Panc1 (cell line): ENCODE measurements at regions not wholly inside any gene's neighbourhood (a gene's known extent, or its start where the extent isn't known, plus 50 kb on each side); places are given as distances from the start of the nearest gene placed in this dataset.

Experiments
- ATAC-seq: fragments of 200-7000 bp; cut with Tn5 transposase; 2 replicates; pipeline ENCODE4 v1.9.1; 2020; ENCODE audit warnings: mild to moderate bottlenecking, moderate library complexity
- BruUV-seq: library from RNA; stranded (reverse); fragments of 400-500 nt; replicated peaks from 2 replicates; lab custom pipeline; 2021; lab: Mats Ljungman, UMichigan
- CTCF ChIA-PET: fragments of 300-600 bp; sonication (Branson Sonifier 250); formaldehyde crosslinking; loops from one replicate; lab custom pipeline; 2022; ENCODE audit warnings: antibody characterized with exemption; lab: Charles Lee
- POLR2A ChIA-PET: fragments of 300-600 bp; sonication (Branson Sonifier 250); formaldehyde crosslinking; loops from one replicate; lab custom pipeline; 2022; ENCODE audit warnings: antibody characterized with exemption; lab: Charles Lee
- DNase-seq: peaks from one replicate; pipeline ENCODE4 v3.0.0-alpha.2; 2010; ENCODE audit warnings: low read depth, low spot score
- H3K27ac ChIP-seq: 2 replicates; pipeline ENCODE4 v1.5.1; 2011; ENCODE audit warnings: mild to moderate bottlenecking, low read length, inconsistent platforms
- H3K27me3 ChIP-seq: fragments of 200-500 bp; sonication (Bioruptor generic); 2 replicates; pipeline ENCODE4 v1.6.0; 2014; ENCODE audit warnings: low read length, inconsistent platforms; ENCODE audit not compliant: control insufficient read depth, insufficient read depth
- H3K36me3 ChIP-seq: fragments of 200-500 bp; sonication (Bioruptor generic); 2 replicates; pipeline ENCODE4 v1.5.1; 2014; ENCODE audit warnings: inconsistent platforms, mild to moderate bottlenecking, low read length, moderate library complexity; ENCODE audit not compliant: control insufficient read depth, insufficient read depth
- H3K4me1 ChIP-seq: 2 replicates; pipeline ENCODE4 v1.5.1; 2011; ENCODE audit warnings: inconsistent platforms, mild to moderate bottlenecking, low read length, moderate library complexity; ENCODE audit not compliant: control insufficient read depth, insufficient read depth
- H3K4me3 ChIP-seq, 2 experiments: 2 replicates each; pipeline ENCODE4 v1.5.1; 2011 to 2012; ENCODE audit warnings: low read depth in 2 of 2, low read length in 2 of 2, mild to moderate bottlenecking in 2 of 2, inconsistent platforms in 1 of 2, moderate library complexity in 1 of 2
- H3K9me3 ChIP-seq: fragments of 200-500 bp; sonication (Bioruptor generic); 2 replicates; pipeline ENCODE4 v1.5.1; 2014; ENCODE audit warnings: low read depth, mild to moderate bottlenecking, inconsistent platforms, low read length, moderate library complexity; ENCODE audit not compliant: control insufficient read depth, insufficient read depth
- POLR2AphosphoS5 ChIP-seq: IDR thresholded peaks from 2 replicates; pipeline ENCODE4 v1.6.1; 2012; ENCODE audit warnings: mild to moderate bottlenecking, low read depth, low read length, moderate library complexity
- SIN3A ChIP-seq: IDR thresholded peaks from 2 replicates; pipeline ENCODE4 v1.6.1; 2012; ENCODE audit warnings: low read depth, mild to moderate bottlenecking, low read length, moderate library complexity, borderline replicate concordance; ENCODE audit not compliant: insufficient read depth
- TCF7L2 ChIP-seq: IDR thresholded peaks from 2 replicates; pipeline ENCODE4 v1.6.1; 2011; ENCODE audit warnings: mild to moderate bottlenecking, low read depth, low read length, inconsistent platforms
- in situ Hi-C: cut with HindIII; loops from 2 replicates; pipeline ENCODE4 v1.10.0; 2016; ENCODE audit warnings: low sequenced_read_pairs, low pct_unique_long_range_greater_than_20kb
- intact Hi-C: fragments of 100-400 bp; cut with micrococcal nuclease; formaldehyde crosslinking; loops from one replicate; pipeline ENCODE4 v1.10.0; 2022; ENCODE audit not compliant: unreplicated experiment
- TF ChIP-seq, protein P1 (sequence below): fragments of 450-650 bp; IDR thresholded peaks from 2 replicates; pipeline ENCODE4 v1.5.1; 2017; ENCODE audit warnings: mild to moderate bottlenecking
- TF ChIP-seq, protein P2 (sequence below), 2 experiments: IDR thresholded peaks; 2 replicates each; pipeline ENCODE4 v1.6.1; 2011 to 2012; ENCODE audit warnings: low read depth in 2 of 2, control low read depth in 1 of 2, low read length in 1 of 2, mild to moderate bottlenecking in 1 of 2, moderate library complexity in 1 of 2; ENCODE audit not compliant: insufficient read depth in 1 of 2

DNA sequence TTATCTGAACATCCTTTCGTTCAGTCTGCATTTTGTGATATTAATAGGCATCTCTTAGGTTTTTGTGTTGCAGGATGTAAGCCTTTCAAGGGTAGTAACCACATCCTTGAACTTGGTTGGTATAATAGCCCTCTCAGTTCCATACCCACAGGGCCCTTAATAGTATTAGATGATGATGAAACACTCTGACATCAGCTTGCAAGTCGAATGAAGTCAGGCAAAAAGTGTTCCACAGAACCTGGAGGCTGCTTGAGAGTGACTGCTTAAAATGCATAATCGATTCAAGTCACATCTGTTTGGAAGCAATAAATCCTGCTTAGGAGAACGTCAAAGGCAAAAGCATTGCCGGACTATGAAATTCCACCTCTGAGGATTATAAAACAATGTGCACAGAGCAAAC is 415.6 kb upstream of the KAZN start:
- Histone ChIP-seq H3K27ac (no peak overlapping the region), H3K27me3 (no peaks in the 10 kb centered on the region; the same call in 1 of the 2 replicates), H3K4me1 (no peaks in the 10 kb centered on the region), H3K9me3 (no peaks in the 10 kb centered on the region), H3K4me3 (no peak overlapping the region), H3K36me3 (no peaks in the 10 kb centered on the region)
- intact Hi-C loops (no loop called here), in situ Hi-C loops (no loop called here)
- ATAC-seq (no peak), DNase-seq (no peak)
- no TSS peak for BruUV-seq
- ChIA-PET POLR2A (no interaction called here), CTCF (no interaction called here)
- TF ChIP-seq SIN3A, result no peak
- TF ChIP-seq, protein P1, sequence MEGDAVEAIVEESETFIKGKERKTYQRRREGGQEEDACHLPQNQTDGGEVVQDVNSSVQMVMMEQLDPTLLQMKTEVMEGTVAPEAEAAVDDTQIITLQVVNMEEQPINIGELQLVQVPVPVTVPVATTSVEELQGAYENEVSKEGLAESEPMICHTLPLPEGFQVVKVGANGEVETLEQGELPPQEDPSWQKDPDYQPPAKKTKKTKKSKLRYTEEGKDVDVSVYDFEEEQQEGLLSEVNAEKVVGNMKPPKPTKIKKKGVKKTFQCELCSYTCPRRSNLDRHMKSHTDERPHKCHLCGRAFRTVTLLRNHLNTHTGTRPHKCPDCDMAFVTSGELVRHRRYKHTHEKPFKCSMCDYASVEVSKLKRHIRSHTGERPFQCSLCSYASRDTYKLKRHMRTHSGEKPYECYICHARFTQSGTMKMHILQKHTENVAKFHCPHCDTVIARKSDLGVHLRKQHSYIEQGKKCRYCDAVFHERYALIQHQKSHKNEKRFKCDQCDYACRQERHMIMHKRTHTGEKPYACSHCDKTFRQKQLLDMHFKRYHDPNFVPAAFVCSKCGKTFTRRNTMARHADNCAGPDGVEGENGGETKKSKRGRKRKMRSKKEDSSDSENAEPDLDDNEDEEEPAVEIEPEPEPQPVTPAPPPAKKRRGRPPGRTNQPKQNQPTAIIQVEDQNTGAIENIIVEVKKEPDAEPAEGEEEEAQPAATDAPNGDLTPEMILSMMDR, result no peak
- TF ChIP-seq TCF7L2, result no peak
- TF ChIP-seq, protein P2, sequence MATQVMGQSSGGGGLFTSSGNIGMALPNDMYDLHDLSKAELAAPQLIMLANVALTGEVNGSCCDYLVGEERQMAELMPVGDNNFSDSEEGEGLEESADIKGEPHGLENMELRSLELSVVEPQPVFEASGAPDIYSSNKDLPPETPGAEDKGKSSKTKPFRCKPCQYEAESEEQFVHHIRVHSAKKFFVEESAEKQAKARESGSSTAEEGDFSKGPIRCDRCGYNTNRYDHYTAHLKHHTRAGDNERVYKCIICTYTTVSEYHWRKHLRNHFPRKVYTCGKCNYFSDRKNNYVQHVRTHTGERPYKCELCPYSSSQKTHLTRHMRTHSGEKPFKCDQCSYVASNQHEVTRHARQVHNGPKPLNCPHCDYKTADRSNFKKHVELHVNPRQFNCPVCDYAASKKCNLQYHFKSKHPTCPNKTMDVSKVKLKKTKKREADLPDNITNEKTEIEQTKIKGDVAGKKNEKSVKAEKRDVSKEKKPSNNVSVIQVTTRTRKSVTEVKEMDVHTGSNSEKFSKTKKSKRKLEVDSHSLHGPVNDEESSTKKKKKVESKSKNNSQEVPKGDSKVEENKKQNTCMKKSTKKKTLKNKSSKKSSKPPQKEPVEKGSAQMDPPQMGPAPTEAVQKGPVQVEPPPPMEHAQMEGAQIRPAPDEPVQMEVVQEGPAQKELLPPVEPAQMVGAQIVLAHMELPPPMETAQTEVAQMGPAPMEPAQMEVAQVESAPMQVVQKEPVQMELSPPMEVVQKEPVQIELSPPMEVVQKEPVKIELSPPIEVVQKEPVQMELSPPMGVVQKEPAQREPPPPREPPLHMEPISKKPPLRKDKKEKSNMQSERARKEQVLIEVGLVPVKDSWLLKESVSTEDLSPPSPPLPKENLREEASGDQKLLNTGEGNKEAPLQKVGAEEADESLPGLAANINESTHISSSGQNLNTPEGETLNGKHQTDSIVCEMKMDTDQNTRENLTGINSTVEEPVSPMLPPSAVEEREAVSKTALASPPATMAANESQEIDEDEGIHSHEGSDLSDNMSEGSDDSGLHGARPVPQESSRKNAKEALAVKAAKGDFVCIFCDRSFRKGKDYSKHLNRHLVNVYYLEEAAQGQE (IDR thresholded peaks at IDR 0.05; ENCODE audit: insufficient read depth in 1 of 2, low read depth in 2 of 2, low read length in 1 of 2), result no peak
- TF ChIP-seq POLR2AphosphoS5, result no peak

DNA sequence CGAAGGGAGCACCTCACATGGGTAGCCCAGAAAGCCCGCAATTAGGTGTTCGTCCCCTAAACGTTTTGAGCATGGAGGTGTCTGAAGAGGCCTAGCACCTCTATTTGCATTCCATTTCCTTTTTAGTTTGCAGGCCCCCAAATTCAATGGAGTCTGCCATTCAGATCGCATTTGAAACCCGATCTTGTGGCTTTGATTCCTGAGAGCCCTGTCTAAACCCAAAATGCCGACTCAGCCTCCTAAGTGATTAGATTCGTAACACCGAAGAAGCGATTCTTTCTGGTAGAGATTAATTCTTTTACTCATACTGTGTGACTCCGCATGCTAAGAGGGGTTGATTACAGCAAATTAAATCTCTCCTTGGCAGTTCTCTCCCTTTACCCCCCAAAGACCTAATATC is 415.2 kb upstream of the KAZN start:
- POLR2A ChIA-PET, result no interaction called here
- CTCF ChIA-PET, result no interaction called here
- TF ChIP-seq, protein P2 (IDR thresholded peaks at IDR 0.05; ENCODE audit: insufficient read depth in 1 of 2, low read depth in 2 of 2, low read length in 1 of 2), result no peak
- TF ChIP-seq POLR2AphosphoS5 (no peak), TCF7L2 (no peak), SIN3A (no peak)
- TF ChIP-seq, protein P1, result no peak
- in situ Hi-C loops, result no loop called here
- H3K36me3 ChIP-seq, result no peaks in the 10 kb centered on the region
- no peak overlapping the region for H3K4me3 ChIP-seq
- H3K9me3 ChIP-seq, result no peaks in the 10 kb centered on the region
- no peaks in the 10 kb centered on the region for H3K4me1 ChIP-seq
- H3K27ac ChIP-seq, result no peak overlapping the region
- ATAC-seq, result no peak
- intact Hi-C loops, result no loop called here
- H3K27me3 ChIP-seq, result no peaks in the 10 kb centered on the region; the same call in 1 of the 2 replicates
- no peak for DNase-seq
- BruUV-seq, result no TSS peak
